ENCODE measurements at regions not wholly inside any gene's neighbourhood (a gene's known extent, or its start where the extent isn't known, plus 50 kb on each side); places are given as distances from the start of the nearest gene placed in this dataset.
"Not testable (repeated sequence)": the region's sequence is repeated elsewhere in the genome, so short reads cannot be mapped to it uniquely, and the experiment has no call there.

- peaks cover 9% of the 10 kb centered on the region for H3K36me3 Mint-ChIP-seq
- POLR2A ChIA-PET, result no interaction called here
- H3K27ac Mint-ChIP-seq, result no peak overlapping the region
- DNase-seq (ENCODE audit: low spot score) (no peak), ATAC-seq (no peak)
- H3K27me3 Mint-ChIP-seq (ENCODE audit: low read depth), result peaks cover 5% of the 10 kb centered on the region; the same call in 1 of the 2 replicates
- no peak overlapping the region for H3K4me3 Mint-ChIP-seq
- TF ChIP-seq ARID4B (CRISPR knock-in tag; IDR thresholded peaks at IDR 0.05; ENCODE audit: borderline replicate concordance), result no peak
- TF ChIP-seq MLX (CRISPR knock-in tag; IDR thresholded peaks at IDR 0.05), result no peak
- TF ChIP-seq STAT6 (CRISPR knock-in tag; conservative IDR thresholded peaks at IDR 0.05; ENCODE audit: low read depth), result no peak
- TF ChIP-seq SOX15 (CRISPR knock-in tag; IDR thresholded peaks at IDR 0.05), result no peak
- no peak for TF ChIP-seq MAX (CRISPR knock-in tag; IDR thresholded peaks at IDR 0.05)
- no peak for TF ChIP-seq GTF2I (CRISPR knock-in tag; conservative IDR thresholded peaks at IDR 0.05)
- CTCF ChIA-PET, result no interaction called here
- no peaks in the 10 kb centered on the region for H3K4me1 Mint-ChIP-seq
- peaks cover 50% of the 10 kb centered on the region for H3K9me3 Mint-ChIP-seq
Measured at GRCh38 chr14:37834275-37834674, 238.8 kb downstream of the TTC6 start.

- peaks cover 27% of the 10 kb centered on the region for H3K9me3 Mint-ChIP-seq
- H3K36me3 Mint-ChIP-seq; H3K27ac Mint-ChIP-seq; CTCF ChIA-PET; H3K4me3 Mint-ChIP-seq; H3K27me3 Mint-ChIP-seq (ENCODE audit: low read depth); DNase-seq (ENCODE audit: low spot score); H3K4me1 Mint-ChIP-seq; POLR2A ChIA-PET; ATAC-seq: not testable (repeated sequence)
Measured at GRCh38 chr14:37838778-37839177, 243.3 kb downstream of the TTC6 start.

GRCh38 chr14:37841039-37841438 is 245.6 kb downstream of the TTC6 start:
- CTCF ChIA-PET; DNase-seq (ENCODE audit: low spot score): not testable (repeated sequence)

GRCh38 chr14:37842106-37842505 is 246.7 kb downstream of the TTC6 start:
- peaks cover 2% of the 10 kb centered on the region; the same call in 1 of the 2 replicates for H3K27me3 Mint-ChIP-seq (ENCODE audit: low read depth)
- DNase-seq (ENCODE audit: low spot score), result no peak
- ChIA-PET POLR2A (no interaction called here), CTCF (no interaction called here)
- peaks cover 10% of the 10 kb centered on the region for H3K9me3 Mint-ChIP-seq
- H3K27ac Mint-ChIP-seq, result no peak overlapping the region
- H3K4me3 Mint-ChIP-seq, result no peak overlapping the region
- no peaks in the 10 kb centered on the region for H3K4me1 Mint-ChIP-seq
- no peak for ATAC-seq
- H3K36me3 Mint-ChIP-seq, result no peaks in the 10 kb centered on the region
- TF ChIP-seq NFE2L1 (CRISPR knock-in tag; IDR thresholded peaks at IDR 0.05) (no peak), ATF2 (CRISPR knock-in tag; IDR thresholded peaks at IDR 0.05; ENCODE audit: borderline replicate concordance, low read depth) (no peak), ZNF121 (CRISPR knock-in tag; IDR thresholded peaks at IDR 0.05) (no peak), ZNF671 (CRISPR knock-in tag; IDR thresholded peaks at IDR 0.05) (no peak), NFYB (CRISPR knock-in tag; conservative IDR thresholded peaks at IDR 0.05; ENCODE audit: low read depth) (no peak), ELF4 (CRISPR knock-in tag; IDR thresholded peaks at IDR 0.05; ENCODE audit: low read depth) (no peak), GTF2I (CRISPR knock-in tag; conservative IDR thresholded peaks at IDR 0.05) (no peak), USF2 (CRISPR knock-in tag; IDR thresholded peaks at IDR 0.05) (no peak), ZMAT4 (CRISPR knock-in tag; IDR thresholded peaks at IDR 0.05) (no peak), EMX1 (CRISPR knock-in tag; IDR thresholded peaks at IDR 0.05) (no peak), TEAD1 (CRISPR knock-in tag; IDR thresholded peaks at IDR 0.05) (no peak), ESRRA (CRISPR knock-in tag; IDR thresholded peaks at IDR 0.05; ENCODE audit: borderline replicate concordance) (no peak), E2F4 (CRISPR knock-in tag; IDR thresholded peaks at IDR 0.05; ENCODE audit: borderline replicate concordance, low read depth) (no peak)

More at GRCh38 chr14:37841039-37841438, 245.6 kb downstream of the TTC6 start:
- H3K27ac Mint-ChIP-seq; H3K27me3 Mint-ChIP-seq (ENCODE audit: low read depth); POLR2A ChIA-PET; H3K9me3 Mint-ChIP-seq; H3K4me1 Mint-ChIP-seq; ATAC-seq; H3K4me3 Mint-ChIP-seq; H3K36me3 Mint-ChIP-seq: not testable (repeated sequence)

Measured in WTC11 (cell line).